Activated T-cell treated with anti-CD3 and anti-CD28 coated beads, Interleukin-2, amount 50 U/mL, for 72 hours (primary cell): ENCODE measurements at regions not wholly inside any gene's neighbourhood (a gene's known extent, or its start where the extent isn't known, plus 50 kb on each side); places are given as distances from the start of the nearest gene placed in this dataset.

Source experiments
- ATAC-seq, 2 donors: fragments of 150-1000 bp; cut with Tn5 transposase; replicated peaks in 1 of 2; 2 replicates each; pipeline ENCODE4 v1.10.0; 2021; ENCODE audit warnings: moderate library complexity in 2 of 2, mild to moderate bottlenecking in 1 of 2
- DNase-seq, 2 donors: peaks; one replicate each; pipeline ENCODE4 v3.0.0; 2021 to 2022; ENCODE audit warnings: mixed read lengths in 1 of 2
- H3K27ac Mint-ChIP-seq: one replicate; pipeline ENCODE4 v1.8.0; 2022; ENCODE audit warnings: mild to moderate bottlenecking, moderate library complexity, mixed read lengths
- H3K27me3 Mint-ChIP-seq: one replicate; pipeline ENCODE4 v1.8.0; 2022; ENCODE audit warnings: low read depth, mixed read lengths
- H3K36me3 Mint-ChIP-seq, 2 donors: one replicate each; pipeline ENCODE4 v1.8.0; 2022; ENCODE audit warnings: mixed read lengths in 2 of 2, mild to moderate bottlenecking in 1 of 2; ENCODE audit not compliant: insufficient read depth in 2 of 2
- H3K4me1 Mint-ChIP-seq: one replicate; pipeline ENCODE4 v1.8.0; 2022; ENCODE audit warnings: low read depth, mixed read lengths
- H3K4me3 Mint-ChIP-seq, 2 donors: one replicate each; pipeline ENCODE4 v1.8.0; 2022; ENCODE audit warnings: mild to moderate bottlenecking in 2 of 2, mixed read lengths in 2 of 2, moderate library complexity in 2 of 2
- H3K9me3 Mint-ChIP-seq, 2 donors: one replicate each; pipeline ENCODE4 v1.8.0; 2022; ENCODE audit warnings: mixed read lengths in 2 of 2

DNA sequence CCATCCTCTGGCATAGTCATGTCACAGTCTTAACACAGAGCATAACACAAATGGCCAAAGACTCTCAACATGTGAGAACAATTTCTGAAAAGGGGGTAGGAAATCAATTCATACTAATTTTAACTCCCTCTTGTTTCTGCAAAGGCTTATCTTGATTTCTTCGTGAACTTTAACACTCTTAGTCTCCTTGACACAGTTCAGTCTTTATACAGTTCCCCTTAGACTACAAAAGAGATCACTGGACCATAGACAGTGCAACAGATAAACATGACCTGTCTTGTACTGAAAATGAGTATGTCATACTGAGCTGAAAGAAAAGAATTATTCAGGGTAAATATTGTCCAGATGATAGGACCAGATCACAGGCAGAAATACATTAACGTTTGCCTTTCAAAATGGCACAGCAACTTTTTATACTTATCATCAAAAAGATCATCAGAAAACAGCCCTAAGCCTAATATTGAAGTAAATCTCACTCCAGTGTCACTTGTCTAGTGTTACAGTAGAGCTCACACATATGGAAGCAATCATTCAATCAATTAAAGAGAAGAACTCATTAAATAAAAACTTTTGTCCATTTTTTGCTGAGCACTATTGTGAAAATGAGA lies 56.4 kb upstream of the VRK2 start:
- no peak overlapping the region for H3K4me3 Mint-ChIP-seq
- H3K4me1 Mint-ChIP-seq, result no peaks in the 10 kb centered on the region
- H3K36me3 Mint-ChIP-seq, result no peaks in the 10 kb centered on the region
- DNase-seq (no peak), ATAC-seq (no peak)
- no peak overlapping the region for H3K27ac Mint-ChIP-seq
- no peaks in the 10 kb centered on the region for H3K27me3 Mint-ChIP-seq
- no peaks in the 10 kb centered on the region for H3K9me3 Mint-ChIP-seq
